Stomach smooth muscle (tissue), 2 donors: ENCODE measurements at regions not wholly inside any gene's neighbourhood (a gene's known extent, or its start where the extent isn't known, plus 50 kb on each side); places are given as distances from the start of the nearest gene placed in this dataset.
A peak's percentile ranks its signal among the peaks of the same experiment; 100 is the strongest.

ENCODE experiments used
- H3K27ac ChIP-seq: one replicate; pipeline ENCODE4 v1.7.0; 2013; ENCODE audit warnings: mild to moderate bottlenecking, low read length, inconsistent platforms
- H3K27me3 ChIP-seq, 2 donors: one replicate each; pipeline ENCODE4 v1.7.0; 2013; ENCODE audit warnings: low read length in 2 of 2; ENCODE audit not compliant: insufficient read depth in 2 of 2, control insufficient read depth in 1 of 2
- H3K36me3 ChIP-seq, 2 donors: one replicate each; pipeline ENCODE4 v1.7.0; 2013; ENCODE audit warnings: low read length in 2 of 2; ENCODE audit not compliant: control insufficient read depth in 2 of 2, insufficient read depth in 2 of 2
- H3K4me1 ChIP-seq: one replicate; pipeline ENCODE4 v1.7.0; 2013; ENCODE audit warnings: low read length; ENCODE audit not compliant: control insufficient read depth, insufficient read depth
- H3K4me3 ChIP-seq, 2 donors: one replicate each; pipeline ENCODE4 v1.7.0; 2013; ENCODE audit warnings: low read length in 2 of 2
- H3K9ac ChIP-seq, 2 donors: one replicate each; pipeline ENCODE4 v1.7.0; 2013; ENCODE audit warnings: low read length in 2 of 2, mild to moderate bottlenecking in 1 of 2
- H3K9me3 ChIP-seq, 2 donors: one replicate each; pipeline ENCODE4 v1.7.0; 2013; ENCODE audit warnings: low read length in 2 of 2; ENCODE audit not compliant: control insufficient read depth in 2 of 2
- donor health status: healthy.
- donor health status: Pancreatic carcinoma.

GRCh38 chr10:44028384-44029137 is 356.3 kb downstream of the CXCL12 start:
- Histone ChIP-seq H3K36me3 (no peaks in the 10 kb centered on the region), H3K27me3 (no peaks in the 10 kb centered on the region), H3K4me3 (no peak overlapping the region), H3K9ac (no peak overlapping the region), H3K27ac (no peak overlapping the region), H3K4me1 (peaks cover 6% of the 10 kb centered on the region), H3K9me3 (no peaks in the 10 kb centered on the region)

- Histone ChIP-seq H3K4me1 (no peaks in the 10 kb centered on the region), H3K9ac (no peak overlapping the region), H3K4me3 (no peak overlapping the region), H3K27me3 (no peaks in the 10 kb centered on the region), H3K27ac (no peak overlapping the region), H3K9me3 (no peaks in the 10 kb centered on the region), H3K36me3 (no peaks in the 10 kb centered on the region)
Observed at GRCh38 chr10:44024356-44025116, 360.4 kb downstream of the CXCL12 start.

GRCh38 chr10:44023517-44023916 is 361.4 kb downstream of the CXCL12 start:
- Histone ChIP-seq H3K9me3 (no peaks in the 10 kb centered on the region), H3K9ac (no peak overlapping the region), H3K4me1 (no peaks in the 10 kb centered on the region), H3K4me3 (no peak overlapping the region), H3K27me3 (no peaks in the 10 kb centered on the region), H3K27ac (no peak overlapping the region), H3K36me3 (no peaks in the 10 kb centered on the region)

- Histone ChIP-seq H3K36me3 (no peaks in the 10 kb centered on the region), H3K9me3 (no peaks in the 10 kb centered on the region), H3K4me1 (no peaks in the 10 kb centered on the region), H3K9ac (no peak overlapping the region), H3K4me3 (no peak overlapping the region), H3K27me3 (no peaks in the 10 kb centered on the region), H3K27ac (no peak overlapping the region)
Observed at GRCh38 chr10:44022203-44022602, 362.7 kb downstream of the CXCL12 start.

- no peak overlapping the region for H3K27ac ChIP-seq
- H3K27me3 ChIP-seq: no peaks in the 10 kb centered on the region
Observed at GRCh38 chr10:44020322-44021111, 364.4 kb downstream of the CXCL12 start.

GRCh38 chr10:44017483-44018145 is 367.3 kb downstream of the CXCL12 start:
- peaks cover 0 to 4% of the 10 kb centered on the region in 2 donors for H3K27me3 ChIP-seq
- H3K4me1 ChIP-seq: peaks cover 15% of the 10 kb centered on the region
- no peaks in the 10 kb centered on the region for H3K9me3 ChIP-seq
- H3K9ac ChIP-seq: no peak overlapping the region
- H3K4me3 ChIP-seq: no peak overlapping the region
- no peaks in the 10 kb centered on the region for H3K36me3 ChIP-seq
- peak overlapping the region; percentile 49 for H3K27ac ChIP-seq

More at GRCh38 chr10:44020322-44021111, 364.4 kb downstream of the CXCL12 start:
- no peaks in the 10 kb centered on the region for H3K9me3 ChIP-seq
- no peak overlapping the region for H3K4me3 ChIP-seq
- no peak overlapping the region for H3K9ac ChIP-seq
- H3K36me3 ChIP-seq: no peaks in the 10 kb centered on the region
- H3K4me1 ChIP-seq: peaks cover 12% of the 10 kb centered on the region

GRCh38 chr10:44016589-44017482 is 368.1 kb downstream of the CXCL12 start:
- Histone ChIP-seq H3K27ac (peak overlapping the region; percentile 18), H3K4me3 (no peak overlapping the region), H3K4me1 (peaks cover 15% of the 10 kb centered on the region), H3K27me3 (peaks cover 0 to 4% of the 10 kb centered on the region in 2 donors), H3K9ac (no peak overlapping the region), H3K9me3 (no peaks in the 10 kb centered on the region), H3K36me3 (no peaks in the 10 kb centered on the region)

GRCh38 chr10:44015702-44016500 is 367.2 kb upstream of the ZNF32 start:
- peaks cover 0 to 4% of the 10 kb centered on the region in 2 donors for H3K27me3 ChIP-seq
- H3K4me1 ChIP-seq: peaks cover 15% of the 10 kb centered on the region
- H3K9ac ChIP-seq: no peak overlapping the region
- no peaks in the 10 kb centered on the region for H3K36me3 ChIP-seq
- H3K27ac ChIP-seq: no peak overlapping the region
- no peak overlapping the region for H3K4me3 ChIP-seq
- H3K9me3 ChIP-seq: no peaks in the 10 kb centered on the region

- H3K27me3 ChIP-seq: peaks cover 0 to 4% of the 10 kb centered on the region in 2 donors
- H3K27ac ChIP-seq: no peak overlapping the region
Observed at GRCh38 chr10:44014644-44015250, 366.1 kb upstream of the ZNF32 start.

More at GRCh38 chr10:44014644-44015250, 366.1 kb upstream of the ZNF32 start:
- no peaks in the 10 kb centered on the region for H3K9me3 ChIP-seq
- H3K4me1 ChIP-seq: peaks cover 15% of the 10 kb centered on the region
- no peak overlapping the region for H3K4me3 ChIP-seq
- no peak overlapping the region for H3K9ac ChIP-seq
- H3K36me3 ChIP-seq: no peaks in the 10 kb centered on the region
